HEK293 (cell line): ENCODE measurements at regions not wholly inside any gene's neighbourhood (a gene's known extent, or its start where the extent isn't known, plus 50 kb on each side); places are given as distances from the start of the nearest gene placed in this dataset.

Experiments used
- ZNF214 ChIP-seq: fragments of 450-650 bp; formaldehyde crosslinking; IDR thresholded peaks from 2 replicates; pipeline ENCODE4 v1.5.1; 2017; ENCODE audit warnings: missing biosample characterization, mild to moderate bottlenecking, missing genetic modification characterization, borderline replicate concordance
- ZNF473 ChIP-seq: fragments of 450-650 bp; formaldehyde crosslinking; IDR thresholded peaks from 2 replicates; pipeline ENCODE4 v1.5.1; 2017; ENCODE audit warnings: missing biosample characterization, missing genetic modification characterization

- TF ChIP-seq ZNF214 (tag by site-specific recombination) (no peak), ZNF473 (tag by site-specific recombination) (no peak)
Observed at GRCh38 chr10:10797513-10797912, 220.2 kb upstream of the CELF2 start.
